Mesendoderm (in vitro differentiated cells): ENCODE measurements at regions not wholly inside any gene's neighbourhood (a gene's known extent, or its start where the extent isn't known, plus 50 kb on each side); places are given as distances from the start of the nearest gene placed in this dataset.

Experiments
- DNase-seq: peaks from one replicate; pipeline ENCODE4 v3.0.0; 2013
- H2AK5ac ChIP-seq: 2 replicates; pipeline ENCODE4 v1.6.1; 2013; ENCODE audit warnings: low read length, inconsistent platforms
- H2BK120ac ChIP-seq: 2 replicates; pipeline ENCODE4 v1.6.1; 2013; ENCODE audit warnings: low read depth, mild to moderate bottlenecking, low read length, moderate library complexity, mixed read lengths
- H2BK15ac ChIP-seq: replicated peaks from 2 replicates; pipeline ENCODE4 v1.6.1; 2013; ENCODE audit warnings: low read depth, mild to moderate bottlenecking, moderate library complexity
- H2BK5ac ChIP-seq: 2 replicates; pipeline ENCODE4 v1.6.1; 2013; ENCODE audit warnings: low read length, inconsistent platforms
- H3K18ac ChIP-seq: 2 replicates; pipeline ENCODE4 v1.6.1; 2013; ENCODE audit warnings: mild to moderate bottlenecking, low read length, mixed read lengths
- H3K23ac ChIP-seq: one replicate; pipeline ENCODE4 v1.6.1; 2013; ENCODE audit warnings: low read length
- H3K27ac ChIP-seq: 2 replicates; pipeline ENCODE4 v1.5.1; 2013; ENCODE audit warnings: low read depth, mild to moderate bottlenecking, inconsistent platforms, low read length, moderate library complexity
- H3K27me3 ChIP-seq: 2 replicates; pipeline ENCODE4 v1.6.1; 2013; ENCODE audit warnings: low read length, control low read depth, mild to moderate bottlenecking, inconsistent platforms; ENCODE audit not compliant: insufficient read depth, poor library complexity
- H3K36me3 ChIP-seq: 2 replicates; pipeline ENCODE4 v1.6.1; 2013; ENCODE audit warnings: low read length, inconsistent platforms; ENCODE audit not compliant: control insufficient read depth, insufficient read depth
- H3K4ac ChIP-seq: one replicate; pipeline ENCODE4 v1.6.1; 2013; ENCODE audit warnings: low read depth, mild to moderate bottlenecking, low read length, moderate library complexity
- H3K4me1 ChIP-seq: 2 replicates; pipeline ENCODE4 v1.6.1; 2013; ENCODE audit warnings: low read depth, low read length, inconsistent platforms; ENCODE audit not compliant: control insufficient read depth
- H3K4me2 ChIP-seq: 2 replicates; pipeline ENCODE4 v1.6.1; 2013; ENCODE audit warnings: low read length
- H3K4me3 ChIP-seq: 2 replicates; pipeline ENCODE4 v1.5.1; 2013; ENCODE audit warnings: mild to moderate bottlenecking, low read length
- H3K56ac ChIP-seq: one replicate; pipeline ENCODE4 v1.6.1; 2013; ENCODE audit warnings: low read length
- H3K79me1 ChIP-seq: 2 replicates; pipeline ENCODE4 v1.6.1; 2013; ENCODE audit warnings: low read length, inconsistent platforms
- H3K79me2 ChIP-seq: 2 replicates; pipeline ENCODE4 v1.6.1; 2013; ENCODE audit warnings: mild to moderate bottlenecking, low read length; ENCODE audit not compliant: control insufficient read depth, insufficient read depth
- H3K9ac ChIP-seq: 2 replicates; pipeline ENCODE4 v1.6.1; 2013; ENCODE audit warnings: low read length, inconsistent platforms
- H4K5ac ChIP-seq: one replicate; pipeline ENCODE4 v1.6.1; 2013; ENCODE audit warnings: low read length
- H4K8ac ChIP-seq: one replicate; pipeline ENCODE4 v1.6.1; 2013; ENCODE audit warnings: low read depth, mild to moderate bottlenecking, control low read depth, low read length, moderate library complexity
- WGBS: extraction: QIAGEN DNeasy Blood & Tissue Kit; methylation state at CpG from one replicate; pipeline ENCODE4 v1.1.7; 2013; ENCODE audit warnings: low lambda C conversion rate, missing lambda C conversion rate; ENCODE audit not compliant: insufficient coverage; ENCODE audit errors: extremely low coverage; 5-methylcytosine and 5-hydroxymethylcytosine counted together

GRCh38 chrX:124229374-124229773 lies 103.1 kb upstream of the TEX13D start:
- H3K18ac ChIP-seq, result peak overlapping the region; percentile 68
- no peaks in the 10 kb centered on the region for H3K27me3 ChIP-seq
- no peak overlapping the region for H3K23ac ChIP-seq
- H2BK5ac ChIP-seq, result no peak overlapping the region
- no peak overlapping the region for H3K4ac ChIP-seq
- H3K4me2 ChIP-seq, result no peak overlapping the region
- DNase-seq, result peak; percentile 27
- H4K8ac ChIP-seq, result no peak overlapping the region
- H3K4me3 ChIP-seq, result no peak overlapping the region
- no peaks in the 10 kb centered on the region for H3K79me1 ChIP-seq
- H2BK15ac ChIP-seq, result no peak overlapping the region
- H4K5ac ChIP-seq, result no peak overlapping the region
- H3K27ac ChIP-seq, result no peak overlapping the region
- no peak overlapping the region for H2BK120ac ChIP-seq
- no peak overlapping the region for H2AK5ac ChIP-seq
- peaks cover 2% of the 10 kb centered on the region for H3K4me1 ChIP-seq
- no peaks in the 10 kb centered on the region for H3K36me3 ChIP-seq
- no CpG with 5 or more reads among the region's 4 CpGs for WGBS
- H3K56ac ChIP-seq, result peak overlapping the region; percentile 25
- no peak overlapping the region for H3K9ac ChIP-seq
- no peaks in the 10 kb centered on the region for H3K79me2 ChIP-seq

GRCh38 chrX:124230655-124231450 lies 101.6 kb upstream of the TEX13D start:
- Histone ChIP-seq H3K4ac (no peak overlapping the region), H2BK15ac (no peak overlapping the region), H2BK120ac (no peak overlapping the region), H3K56ac (no peak overlapping the region), H4K5ac (no peak overlapping the region), H3K79me1 (no peaks in the 10 kb centered on the region), H3K23ac (no peak overlapping the region), H3K4me1 (peaks cover 2% of the 10 kb centered on the region), H3K9ac (no peak overlapping the region), H4K8ac (no peak overlapping the region), H3K27me3 (no peaks in the 10 kb centered on the region), H3K36me3 (no peaks in the 10 kb centered on the region), H3K79me2 (no peaks in the 10 kb centered on the region), H3K4me2 (no peak overlapping the region), H3K18ac (no peak overlapping the region), H3K4me3 (no peak overlapping the region), H2BK5ac (no peak overlapping the region), H3K27ac (no peak overlapping the region), H2AK5ac (no peak overlapping the region)
- DNase-seq, result no peak
- no CpG with 5 or more reads among the region's 10 CpGs for WGBS

- WGBS, result no CpG with 5 or more reads among the region's 1 CpG
- H3K36me3 ChIP-seq, result no peaks in the 10 kb centered on the region
- H3K4ac ChIP-seq, result no peak overlapping the region
- H3K79me1 ChIP-seq, result no peaks in the 10 kb centered on the region
- no peak overlapping the region for H3K56ac ChIP-seq
- H3K9ac ChIP-seq, result no peak overlapping the region
- H3K27ac ChIP-seq, result no peak overlapping the region
- no peak overlapping the region for H2BK5ac ChIP-seq
- H4K8ac ChIP-seq, result no peak overlapping the region
- H3K4me1 ChIP-seq, result peaks cover 2% of the 10 kb centered on the region
- H4K5ac ChIP-seq, result no peak overlapping the region
- no peaks in the 10 kb centered on the region for H3K79me2 ChIP-seq
- no peak overlapping the region for H3K23ac ChIP-seq
- H2BK120ac ChIP-seq, result no peak overlapping the region
- H3K27me3 ChIP-seq, result no peaks in the 10 kb centered on the region
- no peak overlapping the region for H3K4me3 ChIP-seq
- H2BK15ac ChIP-seq, result no peak overlapping the region
- H2AK5ac ChIP-seq, result no peak overlapping the region
- no peak overlapping the region for H3K4me2 ChIP-seq
- no peak for DNase-seq
- no peak overlapping the region for H3K18ac ChIP-seq
Measured at GRCh38 chrX:124231451-124231759, 101.1 kb upstream of the TEX13D start.

- no peaks in the 10 kb centered on the region for H3K79me2 ChIP-seq
- no peak overlapping the region for H3K56ac ChIP-seq
- no peaks in the 10 kb centered on the region for H3K79me1 ChIP-seq
- H3K4me1 ChIP-seq, result peaks cover 2% of the 10 kb centered on the region
- H2BK5ac ChIP-seq, result no peak overlapping the region
- H4K8ac ChIP-seq, result no peak overlapping the region
- H3K36me3 ChIP-seq, result no peaks in the 10 kb centered on the region
- H4K5ac ChIP-seq, result no peak overlapping the region
- no peak overlapping the region for H2AK5ac ChIP-seq
- H3K4me3 ChIP-seq, result no peak overlapping the region
- H3K23ac ChIP-seq, result no peak overlapping the region
- H3K27ac ChIP-seq, result no peak overlapping the region
- no peak overlapping the region for H3K4ac ChIP-seq
- H3K18ac ChIP-seq, result no peak overlapping the region
- WGBS, result no CpG with 5 or more reads among the region's 3 CpGs
- H3K4me2 ChIP-seq, result no peak overlapping the region
- no peak overlapping the region for H3K9ac ChIP-seq
- no peak overlapping the region for H2BK15ac ChIP-seq
- H3K27me3 ChIP-seq, result no peaks in the 10 kb centered on the region
- peak; percentile 16 for DNase-seq
- H2BK120ac ChIP-seq, result no peak overlapping the region
Measured at GRCh38 chrX:124232523-124233201, 99.8 kb upstream of the TEX13D start.

- H2BK5ac ChIP-seq, result no peak overlapping the region
- no peak overlapping the region for H3K4me3 ChIP-seq
- no peak overlapping the region for H3K4ac ChIP-seq
- H4K8ac ChIP-seq, result no peak overlapping the region
- H4K5ac ChIP-seq, result no peak overlapping the region
- no peak overlapping the region for H2BK15ac ChIP-seq
- H3K79me2 ChIP-seq, result no peaks in the 10 kb centered on the region
- no peak overlapping the region for H3K56ac ChIP-seq
- DNase-seq, result no peak
- no peaks in the 10 kb centered on the region for H3K4me1 ChIP-seq
- H3K79me1 ChIP-seq, result no peaks in the 10 kb centered on the region
- no peak overlapping the region for H3K9ac ChIP-seq
- H3K36me3 ChIP-seq, result no peaks in the 10 kb centered on the region
- H3K18ac ChIP-seq, result no peak overlapping the region
- H2AK5ac ChIP-seq, result no peak overlapping the region
- no peak overlapping the region for H3K4me2 ChIP-seq
- H3K27ac ChIP-seq, result no peak overlapping the region
- no peaks in the 10 kb centered on the region for H3K27me3 ChIP-seq
- H2BK120ac ChIP-seq, result no peak overlapping the region
- WGBS, result no CpG with 5 or more reads among the region's 8 CpGs
- H3K23ac ChIP-seq, result no peak overlapping the region
Measured at GRCh38 chrX:124234348-124234747, 98.1 kb upstream of the TEX13D start.
